Endothelial cell of umbilical vein (primary cell): ENCODE measurements at regions not wholly inside any gene's neighbourhood (a gene's known extent, or its start where the extent isn't known, plus 50 kb on each side); places are given as distances from the start of the nearest gene placed in this dataset.

Source experiments
- BruUV-seq: library from RNA; stranded (reverse); fragments of 400-500 nt; replicated peaks from 2 replicates; lab custom pipeline; 2021; lab: Mats Ljungman, UMichigan
- CTCF ChIA-PET: fragments of 300-600, 350-600 bp; sonication (Branson Sonifier 250); formaldehyde crosslinking; loops from one replicate; lab custom pipeline; 2021; ENCODE audit warnings: antibody characterized with exemption, inconsistent platforms; lab: Charles Lee
- POLR2A ChIA-PET: fragments of 300-600, 350-600 bp; sonication (Branson Sonifier 250); formaldehyde crosslinking; loops from one replicate; lab custom pipeline; 2021; ENCODE audit warnings: antibody characterized with exemption, inconsistent platforms; lab: Charles Lee
- DNase-seq: peaks from one replicate; pipeline ENCODE4 v3.0.0-alpha.2; 2011; ENCODE audit warnings: low read depth, low spot score
- FAIRE-seq: peaks from 2 replicates; lab custom pipeline; 2011; peaks lifted over from hg19 to GRCh38; lab: Jason Lieb, UNC
- H2AFZ ChIP-seq: 2 replicates; pipeline ENCODE4 v1.6.0; 2012; ENCODE audit warnings: low read depth, low read length, control low read depth, inconsistent platforms
- H3K27ac ChIP-seq: 2 replicates; pipeline ENCODE4 v1.5.1; 2011; ENCODE audit warnings: low read depth, mild to moderate bottlenecking, control low read depth, low read length, moderate library complexity; ENCODE audit not compliant: insufficient read depth
- H3K27me3 ChIP-seq, 2 experiments: 2 replicates each; pipeline versions ENCODE4 v1.6.0 to v1.6.1; 2011; ENCODE audit warnings: low read length in 2 of 2, mixed read lengths in 1 of 2; ENCODE audit not compliant: control insufficient read depth in 2 of 2, insufficient read depth in 2 of 2
- H3K36me3 ChIP-seq, 2 experiments: 2 replicates in 1 of 2; 3 replicates in 1 of 2; pipeline ENCODE4 v1.5.1; 2011; ENCODE audit warnings: low read length in 2 of 2, mild to moderate bottlenecking in 1 of 2, moderate library complexity in 1 of 2; ENCODE audit not compliant: control insufficient read depth in 2 of 2, insufficient read depth in 2 of 2; ENCODE audit errors: extremely low read depth in 1 of 2
- H3K4me1 ChIP-seq: 3 replicates; pipeline ENCODE4 v1.5.1; 2011; ENCODE audit warnings: mild to moderate bottlenecking, low read length; ENCODE audit not compliant: control insufficient read depth, insufficient read depth; ENCODE audit errors: extremely low read depth
- H3K4me2 ChIP-seq: 2 replicates; pipeline ENCODE4 v1.6.1; 2011; ENCODE audit warnings: low read length, control low read depth, mixed read lengths; ENCODE audit not compliant: insufficient read depth
- H3K4me3 ChIP-seq, 3 experiments: fragments of 200-600 bp in 1 of 3; sonication (generic), shearing (Covaris generic) in 1 of 3; replicated peaks in 1 of 3; 2 replicates each; pipeline ENCODE4 v1.5.1; 2011 to 2016; ENCODE audit warnings: control low read depth in 3 of 3, low read length in 3 of 3, mild to moderate bottlenecking in 2 of 3, inconsistent platforms in 1 of 3, low read depth in 1 of 3, moderate library complexity in 1 of 3; ENCODE audit not compliant: insufficient read depth in 1 of 3
- H3K79me2 ChIP-seq: 2 replicates; pipeline ENCODE4 v1.6.0; 2012; ENCODE audit warnings: low read length, inconsistent platforms; ENCODE audit not compliant: control insufficient read depth, insufficient read depth
- H3K9ac ChIP-seq: replicated peaks from 2 replicates; pipeline ENCODE3; 2011; ENCODE audit warnings: low read length, control low read depth; ENCODE audit not compliant: insufficient read depth; ENCODE audit errors: extremely low read depth
- H3K9me1 ChIP-seq: replicated peaks from 3 replicates; pipeline ENCODE4 v1.6.0; 2011; ENCODE audit warnings: mild to moderate bottlenecking, low read length; ENCODE audit not compliant: control insufficient read depth, insufficient read depth; ENCODE audit errors: extremely low read depth
- H3K9me3 ChIP-seq: replicated peaks from 2 replicates; pipeline ENCODE4 v1.5.1; 2012; ENCODE audit warnings: low read length, inconsistent platforms; ENCODE audit not compliant: control insufficient read depth, insufficient read depth
- H4K20me1 ChIP-seq: replicated peaks from 2 replicates; pipeline ENCODE3; 2011; ENCODE audit warnings: mild to moderate bottlenecking, low read length; ENCODE audit not compliant: control insufficient read depth, insufficient read depth; ENCODE audit errors: extremely low read depth
- CTCF ChIP-seq, 2 donors: IDR thresholded peaks; 1 replicate in 1 of 2; 2 replicates in 1 of 2; pipeline ENCODE4 v1.5.1; 2011; ENCODE audit warnings: low read length in 2 of 2, mild to moderate bottlenecking in 2 of 2, moderate library complexity in 2 of 2, control low read depth in 1 of 2, inconsistent platforms in 1 of 2, low read depth in 1 of 2; ENCODE audit not compliant: insufficient read depth in 1 of 2; ENCODE audit errors: extremely low read depth in 1 of 2
- EZH2 ChIP-seq: IDR thresholded peaks from 2 replicates; pipeline ENCODE4 v1.6.1; 2012; ENCODE audit warnings: borderline replicate concordance, low read depth, mild to moderate bottlenecking, moderate library complexity, low read length, inconsistent platforms; ENCODE audit not compliant: severe bottlenecking
- FOS ChIP-seq: IDR thresholded peaks from 2 replicates; pipeline ENCODE4 v1.6.1; 2011; ENCODE audit warnings: mild to moderate bottlenecking, low read length, moderate library complexity, borderline replicate concordance; ENCODE audit not compliant: insufficient read depth
- GATA2 ChIP-seq: IDR thresholded peaks from 2 replicates; pipeline ENCODE4 v1.7.0; 2011; ENCODE audit warnings: low read depth, mild to moderate bottlenecking, moderate library complexity, mixed read lengths, low read length; ENCODE audit not compliant: insufficient read length, insufficient read depth
- JUN ChIP-seq: IDR thresholded peaks from 2 replicates; pipeline ENCODE4 v1.6.1; 2011; ENCODE audit warnings: borderline replicate concordance, low read depth; ENCODE audit not compliant: insufficient read length, insufficient read depth
- MAX ChIP-seq: IDR thresholded peaks from 2 replicates; pipeline ENCODE4 v1.6.1; 2011; ENCODE audit not compliant: insufficient read depth, insufficient read length
- MYC ChIP-seq: IDR thresholded peaks from one replicate; pipeline ENCODE4 v1.6.1; 2011; ENCODE audit warnings: mild to moderate bottlenecking, low read depth, low read length
- POLR2A ChIP-seq: IDR thresholded peaks from 2 replicates; pipeline ENCODE4 v1.6.1; 2012; ENCODE audit warnings: low read depth, mild to moderate bottlenecking, control low read depth, low read length
- POLR2AphosphoS5 ChIP-seq: IDR thresholded peaks from 2 replicates; pipeline ENCODE4 v1.6.1; 2012; ENCODE audit warnings: low read depth, mild to moderate bottlenecking, control low read depth, low read length, moderate library complexity; ENCODE audit not compliant: insufficient read depth
- dilution Hi-C: fragments of 300-500 bp; cut with MboI; formaldehyde crosslinking; loops from one replicate; pipeline ENCODE4 v1.15.0; 2019; ENCODE audit warnings: low sequenced_read_pairs; ENCODE audit not compliant: extremely low pct_ligation_motif_present
- intact Hi-C: fragments of 100-400 bp; cut with micrococcal nuclease; formaldehyde crosslinking; loops from one replicate; pipeline ENCODE4 v1.10.0; 2022

- Histone ChIP-seq H3K4me1 (no peaks in the 10 kb centered on the region), H3K79me2 (no peaks in the 10 kb centered on the region), H3K4me3 (no peak overlapping the region), H2AFZ (no peak overlapping the region), H3K36me3 (no peaks in the 10 kb centered on the region), H3K4me2 (no peak overlapping the region), H3K9ac (no peak overlapping the region), H3K9me3 (no peaks in the 10 kb centered on the region), H3K27me3 (no peaks in the 10 kb centered on the region), H4K20me1 (no peaks in the 10 kb centered on the region), H3K9me1 (no peaks in the 10 kb centered on the region), H3K27ac (no peak overlapping the region)
- dilution Hi-C loops = no loop called here
- TF ChIP-seq MYC (no peak), POLR2AphosphoS5 (no peak), EZH2 (no peak), POLR2A (no peak), FOS (no peak), GATA2 (no peak), MAX (no peak), CTCF (IDR thresholded peaks at IDR 0.05; ENCODE audit: extremely low read depth in 1 of 2, insufficient read depth in 1 of 2, low read depth in 1 of 2, low read length in 2 of 2) (no peak), JUN (no peak)
- DNase-seq (no peak), FAIRE-seq (no peak)
- no TSS peak for BruUV-seq
- ChIA-PET POLR2A (no interaction called here), CTCF (no interaction called here)
- intact Hi-C loops = no loop called here
Measured at GRCh38 chr16:73527187-73527586, 479.3 kb upstream of the ZFHX3 start.
